ENCODE measurements at regions not wholly inside any gene's neighbourhood (a gene's known extent, or its start where the extent isn't known, plus 50 kb on each side); places are given as distances from the start of the nearest gene placed in this dataset.
"Not testable (repeated sequence)": the region's sequence is repeated elsewhere in the genome, so short reads cannot be mapped to it uniquely, and the experiment has no call there.

GRCh38 chr10:124173298-124173900, 80.0 kb upstream of the CHST15 start:
- no peak for DNase-seq (ENCODE audit: low read depth in 4 of 4, low spot score in 2 of 4)

- no peak for DNase-seq (ENCODE audit: low read depth in 4 of 4, low spot score in 2 of 4)
These were observed 79.0 kb upstream of the CHST15 start for GRCh38 chr10:124172181-124172916.

GRCh38 chr10:124171561-124171960, 78.2 kb upstream of the CHST15 start:
- DNase-seq (ENCODE audit: low read depth in 4 of 4, low spot score in 2 of 4): no peak

DNA sequence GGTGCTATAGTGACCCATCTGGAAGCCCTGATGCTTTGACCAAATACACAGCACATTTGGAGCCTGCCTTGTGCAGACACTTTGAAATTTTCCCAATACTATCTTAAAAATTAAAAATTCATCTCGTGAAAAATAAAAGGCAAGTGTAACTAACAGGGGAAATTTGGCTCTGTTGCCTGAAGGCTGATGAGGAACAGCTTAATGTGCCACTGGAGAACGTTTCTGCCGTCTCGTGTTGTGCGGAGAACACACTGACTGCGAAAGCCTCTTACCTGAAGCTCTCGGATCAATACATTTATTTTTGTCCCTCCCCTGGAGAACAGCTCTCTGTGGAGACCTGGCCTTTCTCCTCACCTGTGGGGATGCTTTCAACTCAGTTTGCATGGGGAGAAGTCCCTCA, 77.2 kb upstream of the CHST15 start:
- no peak for DNase-seq (ENCODE audit: low read depth in 4 of 4, low spot score in 2 of 4)

DNA sequence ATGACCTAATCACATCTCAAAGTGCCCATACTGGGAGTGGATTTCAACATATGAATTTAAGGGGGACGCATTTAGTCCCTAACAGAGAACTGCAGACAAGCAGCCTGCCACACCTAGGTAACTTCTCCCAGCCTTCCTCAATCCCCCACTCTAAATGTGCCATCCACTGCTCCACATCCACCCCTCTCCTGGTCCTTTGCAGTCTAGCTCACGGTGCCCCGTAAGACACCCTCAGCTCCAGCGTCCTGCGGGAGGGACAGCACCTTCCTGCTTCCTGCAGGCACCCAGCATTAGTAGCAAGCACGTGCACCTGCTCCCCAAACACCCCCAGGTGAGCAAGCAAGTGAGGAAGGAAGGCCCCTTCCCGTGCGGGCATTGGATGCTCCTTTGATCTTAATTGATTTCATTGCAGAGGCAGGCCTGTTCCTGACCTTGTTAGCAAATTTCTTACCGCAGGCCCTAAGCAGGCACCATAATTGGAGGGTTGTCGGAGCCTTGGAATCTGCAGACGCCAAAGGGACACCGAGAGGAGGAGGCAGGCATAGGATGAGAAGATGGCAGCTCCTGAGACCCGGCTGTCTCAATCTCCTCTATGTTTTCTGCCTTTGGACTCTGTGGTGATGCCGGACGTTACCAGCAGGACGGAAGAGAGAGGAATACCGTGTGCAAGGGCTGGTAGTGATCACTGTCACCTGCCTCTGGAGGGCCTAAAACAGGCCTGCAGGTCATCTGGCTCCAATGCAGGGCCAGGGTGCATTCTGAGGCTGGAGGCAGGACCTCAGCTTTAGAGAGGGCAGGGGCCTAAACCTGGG, 75.8 kb upstream of the CHST15 start:
- DNase-seq (ENCODE audit: low read depth in 4 of 4, low spot score in 2 of 4): no peak

DNA sequence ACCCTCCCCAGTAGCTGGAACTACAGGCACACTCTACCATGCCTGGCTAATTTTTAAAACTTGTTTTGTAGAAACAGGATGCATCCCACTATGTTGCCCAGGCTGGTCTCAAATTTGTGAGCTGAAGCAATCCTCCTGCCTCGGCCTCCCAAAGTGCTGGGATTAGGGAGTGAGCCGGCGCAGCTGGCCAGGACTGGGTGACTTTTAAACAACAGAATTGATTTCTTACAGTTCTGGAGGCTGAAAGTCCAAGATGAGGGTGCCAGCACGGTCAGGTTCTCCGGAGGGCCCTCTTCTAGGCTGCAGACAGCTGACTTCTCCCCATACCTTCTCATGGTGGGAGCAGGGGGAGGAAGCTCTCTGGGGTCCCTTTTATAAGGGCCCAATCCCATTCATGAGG, 75.2 kb upstream of the CHST15 start:
- DNase-seq (ENCODE audit: low read depth in 4 of 4, low spot score in 2 of 4): no peak

- DNase-seq (ENCODE audit: low read depth in 4 of 4, low spot score in 2 of 4): not testable (repeated sequence)
These were observed 74.5 kb upstream of the CHST15 start for GRCh38 chr10:124167925-124168324.

GRCh38 chr10:124166431-124167125, 73.2 kb upstream of the CHST15 start:
- no peak for DNase-seq (ENCODE audit: low read depth in 4 of 4, low spot score in 2 of 4)

DNA sequence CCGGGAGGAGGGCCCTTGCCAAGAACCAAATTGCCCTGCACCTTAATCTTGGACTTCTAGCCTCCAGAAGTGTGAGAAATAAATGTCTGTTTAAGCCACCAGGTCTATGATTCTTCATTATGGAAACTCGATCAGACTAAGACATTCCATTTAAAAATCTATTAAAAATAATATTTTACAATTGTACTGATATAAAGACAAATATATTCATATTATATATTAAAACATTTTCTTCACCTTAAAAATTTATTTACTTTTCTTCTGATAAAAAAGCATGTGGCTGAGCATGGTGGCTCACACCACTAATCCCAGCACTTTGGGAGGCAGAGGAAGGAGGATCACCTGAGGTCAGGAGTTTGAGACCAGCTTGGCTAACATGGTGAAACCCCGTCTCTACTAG, 72.4 kb upstream of the CHST15 start:
- no peak for DNase-seq (ENCODE audit: low read depth in 4 of 4, low spot score in 2 of 4)

- no peak for DNase-seq (ENCODE audit: low read depth in 4 of 4, low spot score in 2 of 4)
These were observed 71.9 kb upstream of the CHST15 start for GRCh38 chr10:124165311-124165710.

GRCh38 chr10:124164264-124164663, 70.9 kb upstream of the CHST15 start:
- DNase-seq (ENCODE audit: low read depth in 4 of 4, low spot score in 2 of 4): no peak

GRCh38 chr10:124162774-124163354, 69.5 kb upstream of the CHST15 start:
- no peak for DNase-seq (ENCODE audit: low read depth in 4 of 4, low spot score in 2 of 4)

DNA sequence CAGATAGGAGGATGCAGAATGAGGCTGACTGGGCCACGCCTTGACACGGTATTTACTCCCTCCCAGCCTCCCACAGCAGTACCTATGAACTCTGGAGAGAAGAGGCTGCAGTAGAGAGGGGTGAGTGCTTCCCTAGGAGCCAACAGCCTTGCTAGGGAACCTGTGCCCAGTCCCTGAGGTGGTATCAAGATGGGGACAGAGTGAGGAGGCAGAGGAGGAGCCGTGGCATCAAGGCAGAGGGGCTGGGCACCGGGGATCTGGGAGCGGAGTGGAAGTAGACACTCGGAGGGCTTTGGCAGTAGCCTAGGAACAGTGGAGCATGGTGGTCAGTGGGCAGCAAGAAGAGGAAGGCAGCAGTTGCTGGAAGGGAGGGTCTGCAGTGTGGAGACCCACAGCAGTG, 68.7 kb upstream of the CHST15 start:
- DNase-seq (ENCODE audit: low read depth in 4 of 4, low spot score in 2 of 4): no peak

DNA sequence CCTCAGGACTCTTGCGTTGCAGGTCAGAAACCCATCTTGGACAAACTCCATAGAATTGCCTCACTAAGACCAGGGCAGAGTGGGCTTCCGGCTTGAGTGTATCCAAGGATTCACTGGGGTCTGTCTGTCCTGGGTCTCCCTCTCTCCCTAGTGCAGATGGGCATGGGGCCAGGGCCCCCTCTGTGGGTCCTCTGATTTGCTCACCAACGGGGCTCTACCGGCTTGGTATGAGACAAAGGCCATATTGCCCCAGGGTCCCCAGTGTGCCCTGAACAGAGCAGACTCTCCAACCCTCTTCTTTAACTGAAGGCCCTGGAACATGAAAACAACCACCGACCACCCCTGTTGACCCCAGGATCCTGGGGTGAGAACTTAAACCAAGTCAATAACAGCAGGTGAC, 68.2 kb upstream of the CHST15 start:
- DNase-seq (ENCODE audit: low read depth in 4 of 4, low spot score in 2 of 4): no peak

DNA sequence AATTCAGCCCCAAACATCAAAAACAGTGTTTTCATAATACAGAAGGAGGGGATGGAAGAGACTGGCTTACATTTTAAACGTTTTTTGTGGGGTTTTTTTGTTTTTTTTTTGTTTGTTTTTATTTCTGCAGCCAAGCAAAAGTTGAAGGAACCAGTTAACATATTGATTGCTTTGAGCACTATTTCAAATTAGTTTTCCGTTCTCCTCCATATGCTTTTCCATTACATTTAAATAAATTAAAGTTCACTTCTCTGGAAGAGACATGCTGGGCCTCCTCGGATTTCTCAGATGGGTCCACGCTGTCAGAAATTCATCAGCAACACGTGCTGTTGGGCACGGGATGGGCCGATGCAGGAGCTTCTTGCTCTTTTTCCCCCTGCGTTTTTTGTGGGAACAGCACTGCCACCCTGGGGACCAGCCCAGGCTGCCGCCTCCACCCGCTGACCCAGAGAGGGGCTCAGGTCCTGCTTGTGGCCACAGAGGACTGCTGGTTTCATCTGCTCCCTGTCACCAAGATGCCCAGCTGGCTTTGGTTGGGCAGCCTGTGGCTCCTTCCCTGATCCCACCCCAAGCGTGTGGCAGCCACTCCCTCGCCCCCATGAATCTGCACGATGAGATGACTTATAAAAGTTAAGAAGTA, 67.7 kb upstream of the CHST15 start:
- DNase-seq (ENCODE audit: low read depth in 4 of 4, low spot score in 2 of 4): no peak

DNA sequence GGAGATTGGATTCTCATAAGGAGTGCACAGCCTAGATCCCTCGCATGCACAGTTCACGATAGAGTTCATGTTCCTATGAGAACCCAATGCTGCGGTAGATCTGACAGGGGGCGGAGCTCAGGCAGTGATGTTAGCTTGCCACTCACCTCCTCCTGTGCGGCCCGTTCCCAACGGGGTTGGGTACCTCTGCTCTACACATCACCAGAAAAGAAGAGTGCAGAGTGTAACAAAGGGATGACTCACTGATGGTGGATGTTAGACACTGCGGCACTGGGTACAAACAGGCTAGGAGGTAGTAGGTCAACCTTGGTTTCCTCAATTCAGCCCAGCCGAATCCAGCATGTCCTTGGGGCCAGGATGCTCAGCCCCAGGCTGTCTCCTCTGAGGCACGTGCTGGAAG, 66.8 kb upstream of the CHST15 start:
- DNase-seq (ENCODE audit: low read depth in 4 of 4, low spot score in 2 of 4): no peak

DNA sequence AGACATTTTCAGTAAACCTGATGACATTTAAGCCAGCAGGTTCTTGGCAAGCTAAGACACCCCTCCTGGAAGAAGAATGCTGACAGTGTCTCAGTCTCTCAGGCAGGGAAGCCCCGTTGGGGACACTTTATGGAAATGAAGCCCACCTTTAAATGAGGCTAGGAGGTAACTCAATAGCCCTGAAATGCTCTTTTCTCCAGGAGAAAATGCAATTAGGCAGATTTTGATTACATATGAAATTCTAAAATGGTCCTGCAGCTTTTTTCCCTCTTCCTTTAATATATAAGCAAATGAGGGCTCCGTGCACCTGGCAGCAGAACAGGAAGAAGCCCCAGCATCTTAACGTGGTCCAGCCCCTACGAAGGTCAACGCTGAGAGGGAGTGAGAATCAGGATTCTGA, 65.8 kb upstream of the CHST15 start:
- DNase-seq (ENCODE audit: low read depth in 4 of 4, low spot score in 2 of 4): no peak

- DNase-seq (ENCODE audit: low read depth in 4 of 4, low spot score in 2 of 4): no peak
These were observed 65.2 kb upstream of the CHST15 start for GRCh38 chr10:124158592-124158991.

DNA sequence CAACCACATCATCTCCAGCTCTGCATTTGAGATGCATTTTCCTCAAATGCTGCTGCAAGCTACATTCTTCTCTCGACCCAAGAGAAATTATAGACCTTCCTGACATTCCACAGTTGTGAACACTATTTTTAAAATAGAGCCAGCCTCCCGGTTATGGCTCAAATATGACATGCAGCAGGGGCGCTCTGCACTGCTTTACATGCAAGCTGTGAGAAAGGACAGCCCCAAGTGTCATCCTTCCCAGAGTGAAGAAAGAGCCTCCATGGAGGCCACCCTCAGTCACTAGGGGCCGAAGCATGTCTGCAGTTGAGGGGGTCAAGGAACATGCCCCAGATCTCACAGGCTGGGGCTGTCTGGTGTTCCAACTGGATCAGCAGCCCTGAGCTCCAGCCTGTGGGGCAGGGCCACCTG, 63.9 kb upstream of the CHST15 start:
- no peak for DNase-seq (ENCODE audit: low read depth in 4 of 4, low spot score in 2 of 4)

GRCh38 chr10:124156524-124157260, 63.3 kb upstream of the CHST15 start:
- no peak for DNase-seq (ENCODE audit: low read depth in 4 of 4, low spot score in 2 of 4)
